ENCODE measurements at regions not wholly inside any gene's neighbourhood (a gene's known extent, or its start where the extent isn't known, plus 50 kb on each side); places are given as distances from the start of the nearest gene placed in this dataset.

DNA sequence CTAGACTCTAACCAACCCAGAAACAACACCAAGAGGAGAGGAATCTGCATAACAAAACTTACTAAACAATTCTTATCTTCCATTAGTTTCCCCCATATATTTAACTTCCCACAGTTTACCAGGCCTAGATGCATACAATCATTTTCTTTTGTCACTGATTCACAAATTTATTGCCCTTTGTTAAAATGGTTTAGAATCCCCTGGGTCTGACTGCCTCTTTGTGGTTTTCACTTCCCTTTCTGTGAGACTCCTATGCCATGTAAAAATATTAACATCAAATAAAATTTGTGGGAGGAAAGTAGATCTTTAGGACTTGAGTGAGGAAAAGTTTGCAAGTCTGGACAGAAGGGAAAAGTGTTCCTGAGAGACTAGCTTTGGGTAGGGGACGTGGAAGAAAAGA, 393.8 kb upstream of the CNKSR2 start:
- no peaks in the 10 kb centered on the region for H3K79me2 ChIP-seq (ENCODE audit: low read length)
- H2AFZ ChIP-seq (ENCODE audit: low read depth, low read length), result no peak overlapping the region
- H3K36me3 ChIP-seq (replicated peaks; ENCODE audit: low read depth, low read length), result no peaks in the 10 kb centered on the region
- no peaks in the 10 kb centered on the region for H3K9me3 ChIP-seq (ENCODE audit: insufficient read depth, low read length)
- no peak overlapping the region for H3K27ac ChIP-seq (ENCODE audit: low read length)
- no peak overlapping the region for H3K4me2 ChIP-seq (ENCODE audit: low read length)
- TF ChIP-seq EZH2phosphoT487 (IDR thresholded peaks at IDR 0.05; ENCODE audit: low read depth), result no peak
- TF ChIP-seq, protein P1, sequence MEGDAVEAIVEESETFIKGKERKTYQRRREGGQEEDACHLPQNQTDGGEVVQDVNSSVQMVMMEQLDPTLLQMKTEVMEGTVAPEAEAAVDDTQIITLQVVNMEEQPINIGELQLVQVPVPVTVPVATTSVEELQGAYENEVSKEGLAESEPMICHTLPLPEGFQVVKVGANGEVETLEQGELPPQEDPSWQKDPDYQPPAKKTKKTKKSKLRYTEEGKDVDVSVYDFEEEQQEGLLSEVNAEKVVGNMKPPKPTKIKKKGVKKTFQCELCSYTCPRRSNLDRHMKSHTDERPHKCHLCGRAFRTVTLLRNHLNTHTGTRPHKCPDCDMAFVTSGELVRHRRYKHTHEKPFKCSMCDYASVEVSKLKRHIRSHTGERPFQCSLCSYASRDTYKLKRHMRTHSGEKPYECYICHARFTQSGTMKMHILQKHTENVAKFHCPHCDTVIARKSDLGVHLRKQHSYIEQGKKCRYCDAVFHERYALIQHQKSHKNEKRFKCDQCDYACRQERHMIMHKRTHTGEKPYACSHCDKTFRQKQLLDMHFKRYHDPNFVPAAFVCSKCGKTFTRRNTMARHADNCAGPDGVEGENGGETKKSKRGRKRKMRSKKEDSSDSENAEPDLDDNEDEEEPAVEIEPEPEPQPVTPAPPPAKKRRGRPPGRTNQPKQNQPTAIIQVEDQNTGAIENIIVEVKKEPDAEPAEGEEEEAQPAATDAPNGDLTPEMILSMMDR (IDR thresholded peaks at IDR 0.05; ENCODE audit: low read depth, low read length), result no peak
- no peaks in the 10 kb centered on the region for H3K27me3 ChIP-seq (ENCODE audit: low read depth, low read length)
- H3K4me3 ChIP-seq (ENCODE audit: low read length), result no peak overlapping the region
- H3K4me1 ChIP-seq (ENCODE audit: low read length), result peaks cover 7% of the 10 kb centered on the region; the same call in 1 of the 2 replicates
- no peaks in the 10 kb centered on the region for H4K20me1 ChIP-seq (ENCODE audit: insufficient read depth, low read length)
- no peak overlapping the region for H3K9ac ChIP-seq (ENCODE audit: low read length)

DNA sequence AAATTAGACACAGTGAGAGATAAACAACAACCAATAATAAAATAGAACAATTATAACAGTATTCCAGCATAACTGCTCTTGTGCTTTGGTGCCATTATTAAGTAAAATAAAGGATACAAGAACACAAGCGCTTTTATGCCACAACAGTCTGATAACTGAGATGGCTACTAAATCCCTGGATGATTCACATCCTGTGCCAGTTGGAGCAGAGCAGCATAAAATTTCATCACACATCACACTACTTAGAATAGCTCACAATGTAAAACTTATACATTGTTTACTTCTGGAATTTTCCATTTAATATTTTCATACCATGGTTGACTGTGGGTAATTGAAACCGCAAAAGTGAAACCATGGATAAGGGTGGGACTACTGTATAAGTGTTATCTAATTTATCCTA, 399.9 kb upstream of the CNKSR2 start:
- Histone ChIP-seq H3K4me1 (ENCODE audit: low read length) (no peaks in the 10 kb centered on the region), H3K9me3 (ENCODE audit: insufficient read depth, low read length) (no peaks in the 10 kb centered on the region), H3K4me2 (ENCODE audit: low read length) (no peak overlapping the region), H3K27me3 (ENCODE audit: low read depth, low read length) (no peaks in the 10 kb centered on the region), H3K9ac (ENCODE audit: low read length) (no peak overlapping the region), H4K20me1 (ENCODE audit: insufficient read depth, low read length) (no peaks in the 10 kb centered on the region), H3K79me2 (ENCODE audit: low read length) (no peaks in the 10 kb centered on the region), H3K27ac (ENCODE audit: low read length) (no peak overlapping the region), H3K4me3 (ENCODE audit: low read length) (no peak overlapping the region), H2AFZ (ENCODE audit: low read depth, low read length) (no peak overlapping the region), H3K36me3 (replicated peaks; ENCODE audit: low read depth, low read length) (no peaks in the 10 kb centered on the region)
- TF ChIP-seq, protein P1 (IDR thresholded peaks at IDR 0.05; ENCODE audit: low read depth, low read length), result no peak
- TF ChIP-seq EZH2phosphoT487 (IDR thresholded peaks at IDR 0.05; ENCODE audit: low read depth), result no peak

DNA sequence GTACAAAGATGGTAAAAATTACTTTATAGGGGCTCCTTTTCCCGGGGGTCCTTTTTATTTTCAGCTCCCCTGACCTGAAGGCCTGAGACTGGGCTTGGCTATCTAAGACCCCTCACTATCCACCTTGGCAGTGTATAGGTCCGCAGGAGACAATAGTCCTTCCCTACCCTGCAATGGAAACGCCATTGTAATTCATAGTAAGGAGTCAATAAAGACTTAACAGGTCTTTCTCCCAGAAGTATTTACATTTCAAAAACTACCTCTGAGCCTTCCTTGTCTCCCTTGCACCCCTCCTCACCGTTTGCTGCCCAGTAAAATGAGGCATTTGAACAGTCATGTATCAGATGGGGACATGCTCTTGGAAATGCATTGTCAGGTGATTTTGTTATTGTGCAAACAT, 401.2 kb upstream of the CNKSR2 start:
- H3K4me3 ChIP-seq (ENCODE audit: low read length), result no peak overlapping the region
- no peaks in the 10 kb centered on the region for H3K36me3 ChIP-seq (replicated peaks; ENCODE audit: low read depth, low read length)
- H3K27me3 ChIP-seq (ENCODE audit: low read depth, low read length), result no peaks in the 10 kb centered on the region
- H3K27ac ChIP-seq (ENCODE audit: low read length), result no peak overlapping the region
- no peak overlapping the region for H3K4me2 ChIP-seq (ENCODE audit: low read length)
- H2AFZ ChIP-seq (ENCODE audit: low read depth, low read length), result no peak overlapping the region
- H3K9ac ChIP-seq (ENCODE audit: low read length), result no peak overlapping the region
- H4K20me1 ChIP-seq (ENCODE audit: insufficient read depth, low read length), result no peaks in the 10 kb centered on the region
- H3K9me3 ChIP-seq (ENCODE audit: insufficient read depth, low read length), result no peaks in the 10 kb centered on the region
- TF ChIP-seq, protein P1 (IDR thresholded peaks at IDR 0.05; ENCODE audit: low read depth, low read length), result no peak
- TF ChIP-seq EZH2phosphoT487 (IDR thresholded peaks at IDR 0.05; ENCODE audit: low read depth), result no peak
- H3K79me2 ChIP-seq (ENCODE audit: low read length), result no peaks in the 10 kb centered on the region
- H3K4me1 ChIP-seq (ENCODE audit: low read length), result no peaks in the 10 kb centered on the region

DNA sequence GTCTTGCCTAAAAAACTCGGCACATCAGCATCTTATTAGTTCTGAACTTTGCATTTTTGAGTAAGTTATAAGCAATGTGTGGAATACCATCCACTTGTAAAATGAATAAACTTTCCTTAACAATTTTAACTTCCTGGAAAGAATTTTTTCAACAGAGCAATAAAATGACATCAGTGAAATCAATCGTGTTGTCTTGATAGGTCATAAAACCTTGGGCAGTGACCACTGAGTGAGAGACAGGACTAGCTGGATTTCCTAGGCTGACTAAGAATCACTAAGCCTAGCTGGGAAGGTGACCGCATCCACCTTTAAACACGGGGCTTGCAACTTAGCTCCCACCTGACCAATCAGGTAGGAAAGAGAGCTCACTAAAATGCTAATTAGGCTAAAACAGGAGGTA, 403.0 kb upstream of the CNKSR2 start:
- no peaks in the 10 kb centered on the region for H4K20me1 ChIP-seq (ENCODE audit: insufficient read depth, low read length)
- H3K4me3 ChIP-seq (ENCODE audit: low read length), result no peak overlapping the region
- H3K4me1 ChIP-seq (ENCODE audit: low read length), result no peaks in the 10 kb centered on the region
- no peaks in the 10 kb centered on the region for H3K27me3 ChIP-seq (ENCODE audit: low read depth, low read length)
- TF ChIP-seq, protein P1 (IDR thresholded peaks at IDR 0.05; ENCODE audit: low read depth, low read length), result no peak
- TF ChIP-seq EZH2phosphoT487 (IDR thresholded peaks at IDR 0.05; ENCODE audit: low read depth), result no peak
- H3K27ac ChIP-seq (ENCODE audit: low read length), result no peak overlapping the region
- H3K4me2 ChIP-seq (ENCODE audit: low read length), result no peak overlapping the region
- no peaks in the 10 kb centered on the region for H3K79me2 ChIP-seq (ENCODE audit: low read length)
- H2AFZ ChIP-seq (ENCODE audit: low read depth, low read length), result no peak overlapping the region
- H3K9me3 ChIP-seq (ENCODE audit: insufficient read depth, low read length), result no peaks in the 10 kb centered on the region
- no peak overlapping the region for H3K9ac ChIP-seq (ENCODE audit: low read length)
- no peaks in the 10 kb centered on the region for H3K36me3 ChIP-seq (replicated peaks; ENCODE audit: low read depth, low read length)
